ENCODE measurements at regions not wholly inside any gene's neighbourhood (a gene's known extent, or its start where the extent isn't known, plus 50 kb on each side); places are given as distances from the start of the nearest gene placed in this dataset.

DNA sequence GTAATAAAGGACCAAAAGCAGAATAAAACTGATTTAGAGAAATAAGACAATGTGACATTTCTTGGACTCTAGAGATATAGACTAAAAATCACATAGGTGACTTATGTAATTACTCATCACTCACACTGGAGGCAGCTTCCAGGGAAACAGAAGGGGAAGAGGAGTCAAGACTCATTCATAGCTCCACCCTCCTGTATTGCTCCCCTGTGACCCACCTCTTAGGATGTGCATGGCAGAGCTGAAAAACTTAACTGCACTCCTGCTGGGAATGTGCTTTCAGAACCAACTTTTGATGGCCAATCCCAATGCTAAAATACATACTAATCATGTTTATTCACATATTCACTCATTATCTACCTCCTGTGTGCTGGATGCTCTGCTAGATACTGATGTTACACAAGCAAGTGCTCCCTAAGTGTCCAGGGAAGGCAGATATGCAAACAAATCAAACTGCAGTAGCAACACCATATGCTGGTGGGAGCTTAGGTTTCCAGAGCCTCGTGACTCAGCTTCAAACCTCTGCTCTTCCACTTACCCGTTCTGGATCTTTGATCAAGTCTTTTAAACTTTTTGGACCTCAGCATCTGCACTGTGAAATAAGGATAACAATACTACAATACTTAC is 316.1 kb downstream of the GALC start:
- no peak overlapping the region for H3K27ac ChIP-seq
- 63 to 65% methylated on average over 2 of the region's 2 CpGs for WGBS, 2 donors
- H3K36me3 ChIP-seq: no peaks in the 10 kb centered on the region
- no peak overlapping the region for H3K4me3 ChIP-seq
- TF ChIP-seq EP300 (IDR thresholded peaks at IDR 0.05): no peak
- TF ChIP-seq, protein P1, sequence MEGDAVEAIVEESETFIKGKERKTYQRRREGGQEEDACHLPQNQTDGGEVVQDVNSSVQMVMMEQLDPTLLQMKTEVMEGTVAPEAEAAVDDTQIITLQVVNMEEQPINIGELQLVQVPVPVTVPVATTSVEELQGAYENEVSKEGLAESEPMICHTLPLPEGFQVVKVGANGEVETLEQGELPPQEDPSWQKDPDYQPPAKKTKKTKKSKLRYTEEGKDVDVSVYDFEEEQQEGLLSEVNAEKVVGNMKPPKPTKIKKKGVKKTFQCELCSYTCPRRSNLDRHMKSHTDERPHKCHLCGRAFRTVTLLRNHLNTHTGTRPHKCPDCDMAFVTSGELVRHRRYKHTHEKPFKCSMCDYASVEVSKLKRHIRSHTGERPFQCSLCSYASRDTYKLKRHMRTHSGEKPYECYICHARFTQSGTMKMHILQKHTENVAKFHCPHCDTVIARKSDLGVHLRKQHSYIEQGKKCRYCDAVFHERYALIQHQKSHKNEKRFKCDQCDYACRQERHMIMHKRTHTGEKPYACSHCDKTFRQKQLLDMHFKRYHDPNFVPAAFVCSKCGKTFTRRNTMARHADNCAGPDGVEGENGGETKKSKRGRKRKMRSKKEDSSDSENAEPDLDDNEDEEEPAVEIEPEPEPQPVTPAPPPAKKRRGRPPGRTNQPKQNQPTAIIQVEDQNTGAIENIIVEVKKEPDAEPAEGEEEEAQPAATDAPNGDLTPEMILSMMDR (IDR thresholded peaks at IDR 0.05): no peak
- TF ChIP-seq POLR2A (IDR thresholded peaks at IDR 0.05): no peak
- H3K9me3 ChIP-seq: no peaks in the 10 kb centered on the region
- no peaks in the 10 kb centered on the region for H3K27me3 ChIP-seq
- no peak for DNase-seq (ENCODE audit: low spot score in 2 of 2)
- no peaks in the 10 kb centered on the region for H3K4me1 ChIP-seq

GRCh38 chr14:87667659-87668058 is 325.3 kb downstream of the GALC start:
- no peaks in the 10 kb centered on the region for H3K36me3 ChIP-seq
- H3K4me1 ChIP-seq: no peaks in the 10 kb centered on the region
- TF ChIP-seq POLR2A (IDR thresholded peaks at IDR 0.05): no peak
- no peak for TF ChIP-seq EP300 (IDR thresholded peaks at IDR 0.05)
- TF ChIP-seq, protein P1 (IDR thresholded peaks at IDR 0.05): no peak
- WGBS, 2 donors: 49 to 54% methylated on average over 4 of the region's 4 CpGs
- H3K27ac ChIP-seq: no peak overlapping the region
- no peak overlapping the region for H3K4me3 ChIP-seq
- no peak for DNase-seq (ENCODE audit: low spot score in 2 of 2)
- H3K9me3 ChIP-seq: no peaks in the 10 kb centered on the region
- H3K27me3 ChIP-seq: no peaks in the 10 kb centered on the region

GRCh38 chr14:87656315-87656714 is 336.7 kb downstream of the GALC start:
- no peak overlapping the region for H3K27ac ChIP-seq
- no peaks in the 10 kb centered on the region for H3K27me3 ChIP-seq
- H3K9me3 ChIP-seq: no peaks in the 10 kb centered on the region
- DNase-seq (ENCODE audit: low spot score in 2 of 2): no peak
- no peaks in the 10 kb centered on the region for H3K4me1 ChIP-seq
- TF ChIP-seq POLR2A (IDR thresholded peaks at IDR 0.05) (no peak), EP300 (IDR thresholded peaks at IDR 0.05) (no peak)
- TF ChIP-seq, protein P1 (IDR thresholded peaks at IDR 0.05): no peak
- WGBS, 2 donors: 62 to 82% methylated on average over 1 of the region's 1 CpG
- H3K36me3 ChIP-seq: no peaks in the 10 kb centered on the region
- no peak overlapping the region for H3K4me3 ChIP-seq

DNA sequence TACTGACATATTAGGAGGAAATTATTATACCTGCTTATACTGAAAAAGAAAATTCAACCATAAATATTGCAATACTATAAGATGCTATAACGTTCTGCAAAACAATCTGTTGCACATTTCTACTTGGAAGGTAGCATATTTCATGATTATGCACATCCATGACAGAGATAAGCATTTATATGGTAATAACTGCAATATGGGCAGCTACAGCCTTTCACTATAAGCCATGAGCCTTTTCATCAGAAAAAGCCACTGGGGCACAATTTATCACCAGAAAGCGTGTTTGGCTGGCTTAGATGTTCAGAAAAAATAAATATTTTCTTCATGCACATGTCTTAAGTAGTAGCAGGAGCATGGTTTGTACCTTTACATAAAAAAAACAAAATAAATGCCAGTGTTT is 340.7 kb downstream of the GALC start:
- Histone ChIP-seq H3K27me3 (no peaks in the 10 kb centered on the region), H3K36me3 (no peaks in the 10 kb centered on the region), H3K4me1 (no peaks in the 10 kb centered on the region), H3K27ac (no peak overlapping the region), H3K9me3 (peaks cover 0 to 21% (median 0%) of the 10 kb centered on the region in 4 donors), H3K4me3 (no peak overlapping the region)
- no peak for DNase-seq (ENCODE audit: low spot score in 2 of 2)
- TF ChIP-seq, protein P1 (IDR thresholded peaks at IDR 0.05): no peak
- TF ChIP-seq EP300 (IDR thresholded peaks at IDR 0.05): no peak
- TF ChIP-seq POLR2A (IDR thresholded peaks at IDR 0.05): no peak
- WGBS, 2 donors: 76 to 84% methylated on average over 2 of the region's 2 CpGs

- Histone ChIP-seq H3K27ac (no peak overlapping the region), H3K4me1 (peaks cover 0 to 8% (median 0%) of the 10 kb centered on the region in 4 donors), H3K9me3 (peaks cover 0 to 12% (median 0%) of the 10 kb centered on the region in 4 donors), H3K4me3 (no peak overlapping the region), H3K36me3 (no peaks in the 10 kb centered on the region), H3K27me3 (no peaks in the 10 kb centered on the region)
- no peak for DNase-seq (ENCODE audit: low spot score in 2 of 2)
- TF ChIP-seq, protein P1 (IDR thresholded peaks at IDR 0.05): no peak
- WGBS, 2 donors: 84 to 85% methylated on average over 3 of the region's 3 CpGs
Measured at GRCh38 chr14:87644689-87645088, 348.3 kb downstream of the GALC start.
